GM12878 (cell line): ENCODE measurements at regions not wholly inside any gene's neighbourhood (a gene's known extent, or its start where the extent isn't known, plus 50 kb on each side); places are given as distances from the start of the nearest gene placed in this dataset.

Source experiments
- ATAC-seq: fragments of 200-7000 bp; cut with Tn5 transposase; 3 replicates; pipeline ENCODE4 v1.9.1; 2020; ENCODE audit warnings: mild to moderate bottlenecking, moderate library complexity
- BruUV-seq: library from RNA; stranded (reverse); fragments of 400-500 nt; replicated peaks from 2 replicates; lab custom pipeline; 2021; lab: Mats Ljungman, UMichigan
- CTCF ChIA-PET: fragments of 300-600 bp; sonication (Branson Sonifier 250); formaldehyde crosslinking; extraction: SDS; loops from one replicate; lab custom pipeline; 2021; ENCODE audit warnings: inconsistent platforms; lab: Yijun Ruan, JAX
- POLR2A ChIA-PET: fragments of 350-600 bp; formaldehyde crosslinking; extraction: SDS; loops from one replicate; lab custom pipeline; 2021; ENCODE audit warnings: inconsistent platforms; lab: Charles Lee
- RAD21 ChIA-PET: fragments of 300-600 bp; sonication (Branson Sonifier 250); formaldehyde crosslinking; loops from one replicate; lab custom pipeline; 2023; ENCODE audit warnings: antibody characterized with exemption; ENCODE audit not compliant: unreplicated experiment; lab: Charles Lee
- SMC1A ChIA-PET: fragments of 300-600 bp; sonication (Branson Sonifier 250); formaldehyde crosslinking; loops from one replicate; lab custom pipeline; 2023; ENCODE audit not compliant: unreplicated experiment, uncharacterized antibody; lab: Charles Lee
- DNase-seq: peaks from one replicate; pipeline ENCODE4 v3.0.0-alpha.2; 2011; ENCODE audit warnings: low read depth, low spot score
- FAIRE-seq: peaks from 3 replicates; lab custom pipeline; 2011; peaks lifted over from hg19 to GRCh38; lab: Jason Lieb, UNC
- H2AFZ ChIP-seq: 2 replicates; pipeline ENCODE4 v1.6.0; 2011; ENCODE audit warnings: low read depth, low read length, control low read depth; ENCODE audit not compliant: control insufficient read depth
- H3K27ac ChIP-seq: 2 replicates; pipeline ENCODE4 v1.5.1; 2011; ENCODE audit warnings: control low read depth; ENCODE audit not compliant: control insufficient read depth, insufficient read depth
- H3K27me3 ChIP-seq, 2 experiments: replicated peaks in 1 of 2; 2 replicates each; pipeline versions ENCODE4 v1.6.0 to v1.6.1; 2011; ENCODE audit warnings: low read length in 1 of 2; ENCODE audit not compliant: control insufficient read depth in 2 of 2, insufficient read depth in 2 of 2
- H3K36me3 ChIP-seq, 2 experiments: 2 replicates each; pipeline ENCODE4 v1.5.1; 2011; ENCODE audit warnings: low read length in 1 of 2; ENCODE audit not compliant: control insufficient read depth in 2 of 2, insufficient read depth in 2 of 2
- H3K4me1 ChIP-seq: 2 replicates; pipeline ENCODE4 v1.6.1; 2011; ENCODE audit warnings: mild to moderate bottlenecking, low read length, moderate library complexity, mixed read lengths; ENCODE audit not compliant: control insufficient read depth, insufficient read depth
- H3K4me2 ChIP-seq: 2 replicates; pipeline ENCODE4 v1.6.0; 2011; ENCODE audit warnings: control low read depth; ENCODE audit not compliant: control insufficient read depth, insufficient read depth
- H3K4me3 ChIP-seq: fragments of 200-600 bp; sonication (generic); 2 replicates; pipeline ENCODE4 v1.5.1; 2016
- H3K79me2 ChIP-seq: 2 replicates; pipeline ENCODE4 v1.6.0; 2011; ENCODE audit warnings: low read length; ENCODE audit not compliant: control insufficient read depth, insufficient read depth
- H3K9ac ChIP-seq: 2 replicates; pipeline ENCODE4 v1.8.0; 2011; ENCODE audit warnings: low read length, control low read depth, mixed read lengths; ENCODE audit not compliant: control insufficient read depth, insufficient read depth
- H3K9me3 ChIP-seq: replicated peaks from 3 replicates; pipeline ENCODE4 v1.5.1; 2011; ENCODE audit warnings: mild to moderate bottlenecking, low read length; ENCODE audit not compliant: control insufficient read depth, insufficient read depth
- H4K20me1 ChIP-seq: 2 replicates; pipeline ENCODE4 v1.6.0; 2011; ENCODE audit not compliant: control insufficient read depth, insufficient read depth
- ATF2 ChIP-seq: IDR thresholded peaks from 2 replicates; pipeline ENCODE4 v1.6.1; 2012; ENCODE audit warnings: low read length, inconsistent platforms
- E2F8 ChIP-seq: fragments of 450-650 bp; IDR thresholded peaks from 2 replicates; pipeline ENCODE4 v1.6.1; 2018; ENCODE audit warnings: mild to moderate bottlenecking, low read depth, moderate library complexity; ENCODE audit not compliant: partially characterized antibody
- E4F1 ChIP-seq: fragments of 450-650 bp; IDR thresholded peaks from 2 replicates; pipeline ENCODE4 v1.6.1; 2018; ENCODE audit warnings: borderline replicate concordance, mild to moderate bottlenecking; ENCODE audit not compliant: partially characterized antibody
- ETV6 ChIP-seq, 2 experiments: fragments of 450-650 bp in 1 of 2; IDR thresholded peaks in 1 of 2; conservative IDR thresholded peaks in 1 of 2; 2 replicates each; pipeline ENCODE4 v1.6.1; 2014; ENCODE audit warnings: antibody characterized with exemption in 1 of 2, borderline replicate concordance in 1 of 2, low read depth in 1 of 2, mild to moderate bottlenecking in 1 of 2, moderate library complexity in 1 of 2
- MEF2A ChIP-seq: IDR thresholded peaks from 2 replicates; pipeline ENCODE4 v1.6.1; 2011; ENCODE audit warnings: low read depth, mild to moderate bottlenecking, low read length, moderate library complexity; ENCODE audit not compliant: insufficient read depth
- NFYB ChIP-seq: IDR thresholded peaks from 2 replicates; pipeline ENCODE4 v1.6.1; 2011; ENCODE audit warnings: low read depth, mild to moderate bottlenecking, low read length, improper control_type of control experiment, moderate library complexity; ENCODE audit not compliant: insufficient read depth
- NRF1 ChIP-seq: conservative IDR thresholded peaks from 2 replicates; pipeline ENCODE4 v1.6.1; 2011; ENCODE audit warnings: mild to moderate bottlenecking, low read depth, low read length, improper control_type of control experiment
- PRDM15 ChIP-seq: fragments of 450-650 bp; formaldehyde crosslinking; IDR thresholded peaks from 2 replicates; pipeline ENCODE4 v1.4.0; 2020; ENCODE audit warnings: mild to moderate bottlenecking, moderate library complexity
- SIX5 ChIP-seq: IDR thresholded peaks from 2 replicates; pipeline ENCODE4 v1.6.1; 2011; ENCODE audit warnings: mild to moderate bottlenecking, low read depth, low read length, moderate library complexity; ENCODE audit not compliant: severe bottlenecking
- SMAD1 ChIP-seq: fragments of 450-650 bp; IDR thresholded peaks from 2 replicates; pipeline ENCODE4 v1.6.1; 2018; ENCODE audit warnings: mild to moderate bottlenecking, low read depth; ENCODE audit not compliant: partially characterized antibody
- SREBF1 ChIP-seq: IDR thresholded peaks from 2 replicates; pipeline ENCODE4 v1.6.1; 2012; ENCODE audit warnings: mild to moderate bottlenecking, low read length
- TBL1XR1 ChIP-seq: IDR thresholded peaks from 2 replicates; pipeline ENCODE4 v1.6.1; 2012; ENCODE audit warnings: low read depth, low read length, improper control_type of control experiment
- in situ Hi-C: fragments of 300-500 bp; cut with MboI; formaldehyde crosslinking; loops from 9 replicates; pipeline ENCODE4 v1.14.3; 2018; ENCODE audit warnings: mixed read lengths
- intact Hi-C: fragments of 100-400 bp; cut with micrococcal nuclease; formaldehyde crosslinking; loops from one replicate; pipeline ENCODE4 v1.14.2; 2022; ENCODE audit not compliant: unreplicated experiment

GRCh38 chr9:74073897-74074296, 423.2 kb upstream of the RORB start (continued):
- TF ChIP-seq E2F8 (no peak), MEF2A (no peak), E4F1 (no peak)

GRCh38 chr9:74078647-74079046, 418.5 kb upstream of the RORB start:
- no peak for ATAC-seq
- H2AFZ ChIP-seq = no peak overlapping the region
- TF ChIP-seq ETV6 (conservative IDR thresholded peaks at IDR 0.05 in 1 of 2, IDR thresholded peaks at IDR 0.05 in 1 of 2; ENCODE audit: borderline replicate concordance in 1 of 2, low read depth in 1 of 2) (no peak), SREBF1 (no peak), PRDM15 (CRISPR knock-in tag) (no peak), TBL1XR1 (no peak), SMAD1 (no peak), NFYB (no peak), ATF2 (no peak), NRF1 (no peak), SIX5 (no peak)

More at GRCh38 chr9:74078647-74079046, 418.5 kb upstream of the RORB start:
- ChIA-PET CTCF (no interaction called here), RAD21 (interaction anchor here (0.8 kb wide), 1 partner anchor 325 kb away, joined by 3 read pairs; no protein-coding TSS in a partner anchor), SMC1A (interaction anchor here (0.7 kb wide), 1 partner anchor 620 kb away, joined by 3 read pairs; no protein-coding TSS in a partner anchor), POLR2A (no interaction called here)
- BruUV-seq = no TSS peak
- no peak for DNase-seq
- Histone ChIP-seq H3K27ac (no peak overlapping the region), H3K27me3 (no peaks in the 10 kb centered on the region), H3K36me3 (no peaks in the 10 kb centered on the region), H3K4me2 (no peak overlapping the region), H3K79me2 (no peaks in the 10 kb centered on the region), H3K4me3 (no peak overlapping the region), H3K4me1 (no peaks in the 10 kb centered on the region), H3K9me3 (no peaks in the 10 kb centered on the region), H3K9ac (no peak overlapping the region), H4K20me1 (no peaks in the 10 kb centered on the region)
- in situ Hi-C loops = no loop called here
- intact Hi-C loops = no loop called here
- no peak for FAIRE-seq
